ENCODE measurements at regions not wholly inside any gene's neighbourhood (a gene's known extent, or its start where the extent isn't known, plus 50 kb on each side); places are given as distances from the start of the nearest gene placed in this dataset.

GRCh38 chrX:139237141-139237540, 293.4 kb upstream of the F9 start:
- Histone ChIP-seq H3K27me3 (no peaks in the 10 kb centered on the region), H3K4me1 (no peaks in the 10 kb centered on the region), H3K9me3 (no peaks in the 10 kb centered on the region), H3K36me3 (no peaks in the 10 kb centered on the region), H3K27ac (no peak overlapping the region), H3K4me3 (no peak overlapping the region)
- intact Hi-C loops (cut with DNase I), result no loop called here
- DNase-seq (no peak), ATAC-seq (no peak)
- no peak for TF ChIP-seq CTCF (IDR thresholded peaks at IDR 0.05)
- WGBS, 2 donors, result 76% methylated on average over 1 of the region's 1 CpG

- H3K4me1 ChIP-seq, result no peaks in the 10 kb centered on the region
- H3K27me3 ChIP-seq, result no peaks in the 10 kb centered on the region
- intact Hi-C loops (cut with DNase I), result no loop called here
- ATAC-seq (no peak), DNase-seq (no peak)
- WGBS, 2 donors, result 92 to 97% methylated on average over 3 of the region's 3 CpGs
- H3K4me3 ChIP-seq, result no peak overlapping the region
- no peaks in the 10 kb centered on the region for H3K36me3 ChIP-seq
- no peaks in the 10 kb centered on the region for H3K9me3 ChIP-seq
- no peak for TF ChIP-seq CTCF (IDR thresholded peaks at IDR 0.05)
- H3K27ac ChIP-seq, result no peak overlapping the region
Observed at GRCh38 chrX:139234898-139235297, 295.6 kb upstream of the F9 start.

- no peak overlapping the region for H3K4me3 ChIP-seq
- intact Hi-C loops (cut with DNase I), result loop anchor here in 1 of 10 donors (10.0 kb wide), 1 partner anchor 140 kb away; no protein-coding TSS in a partner anchor
- no peak for DNase-seq
- H3K9me3 ChIP-seq, result no peaks in the 10 kb centered on the region
- ATAC-seq, result peak in 1 of 8 donors; percentile 11
- 31 to 36% methylated on average over 10 of the region's 10 CpGs for WGBS, 2 donors
- no peak overlapping the region for H3K27ac ChIP-seq
- H3K36me3 ChIP-seq, result no peaks in the 10 kb centered on the region
- TF ChIP-seq CTCF (IDR thresholded peaks at IDR 0.05), result no peak
- H3K27me3 ChIP-seq, result peaks cover 0 to 41% (median 0%) of the 10 kb centered on the region in 7 donors
- H3K4me1 ChIP-seq, result no peaks in the 10 kb centered on the region
Observed at GRCh38 chrX:139224953-139225665, 305.4 kb upstream of the F9 start.

GRCh38 chrX:139222511-139223200, 307.9 kb upstream of the F9 start:
- Histone ChIP-seq H3K27me3 (peaks cover 0 to 50% (median 0%) of the 10 kb centered on the region in 7 donors), H3K4me1 (no peaks in the 10 kb centered on the region), H3K27ac (no peak overlapping the region), H3K9me3 (no peaks in the 10 kb centered on the region), H3K36me3 (no peaks in the 10 kb centered on the region), H3K4me3 (no peak overlapping the region)
- TF ChIP-seq CTCF (IDR thresholded peaks at IDR 0.05), result no peak
- DNase-seq, result no peak
- 87 to 91% methylated on average over 9 of the region's 9 CpGs for WGBS, 2 donors
- intact Hi-C loops (cut with DNase I), result loop anchor here in 1 of 10 donors (10.0 kb wide), 1 partner anchor 138 kb away; no protein-coding TSS in a partner anchor
- no peak for ATAC-seq

Data from heart right ventricle (tissue), 16 donors.